ENCODE measurements at regions not wholly inside any gene's neighbourhood (a gene's known extent, or its start where the extent isn't known, plus 50 kb on each side); places are given as distances from the start of the nearest gene placed in this dataset.

- TF ChIP-seq CTCF (IDR thresholded peaks at IDR 0.05) (no peak), POLR2A (IDR thresholded peaks at IDR 0.05; ENCODE audit: low read depth) (no peak)
These were observed 564.5 kb upstream of the ZNF717 start for GRCh38 chr3:76349715-76350480.

All from esophagus muscularis mucosa (tissue), 3 donors.